Central memory CD8-positive, alpha-beta T cell (primary cell): ENCODE measurements at regions not wholly inside any gene's neighbourhood (a gene's known extent, or its start where the extent isn't known, plus 50 kb on each side); places are given as distances from the start of the nearest gene placed in this dataset.
"Not testable (repeated sequence)": the region's sequence is repeated elsewhere in the genome, so short reads cannot be mapped to it uniquely, and the experiment has no call there.

Experiments
- ATAC-seq: fragments of 150-1000 bp; cut with Tn5 transposase; replicated peaks from 2 replicates; pipeline ENCODE4 v1.10.0; 2022; ENCODE audit warnings: mild to moderate bottlenecking, moderate FRiP score, moderate number of reproducible peaks; ENCODE audit not compliant: poor library complexity, severe bottlenecking; ENCODE audit errors: extremely low read depth
- DNase-seq, 2 donors: peaks; one replicate each; pipeline ENCODE4 v3.0.0; 2021; ENCODE audit warnings: low spot score in 2 of 2
- H3K27ac Mint-ChIP-seq: one replicate; pipeline ENCODE4 v1.8.0; 2022; ENCODE audit warnings: low read depth, mild to moderate bottlenecking, moderate library complexity, mixed read lengths
- H3K27me3 Mint-ChIP-seq: one replicate; pipeline ENCODE4 v1.8.0; 2022; ENCODE audit warnings: mixed read lengths
- H3K36me3 Mint-ChIP-seq: one replicate; pipeline ENCODE4 v1.8.0; 2022; ENCODE audit warnings: mild to moderate bottlenecking, moderate library complexity, mixed read lengths; ENCODE audit not compliant: insufficient read depth
- H3K4me1 Mint-ChIP-seq: one replicate; pipeline ENCODE4 v1.8.0; 2022; ENCODE audit warnings: mixed read lengths
- H3K4me3 Mint-ChIP-seq: one replicate; pipeline ENCODE4 v1.8.0; 2022; ENCODE audit warnings: mild to moderate bottlenecking, moderate library complexity, mixed read lengths
- H3K9me3 Mint-ChIP-seq: one replicate; pipeline ENCODE4 v1.8.0; 2022; ENCODE audit warnings: mixed read lengths

DNA sequence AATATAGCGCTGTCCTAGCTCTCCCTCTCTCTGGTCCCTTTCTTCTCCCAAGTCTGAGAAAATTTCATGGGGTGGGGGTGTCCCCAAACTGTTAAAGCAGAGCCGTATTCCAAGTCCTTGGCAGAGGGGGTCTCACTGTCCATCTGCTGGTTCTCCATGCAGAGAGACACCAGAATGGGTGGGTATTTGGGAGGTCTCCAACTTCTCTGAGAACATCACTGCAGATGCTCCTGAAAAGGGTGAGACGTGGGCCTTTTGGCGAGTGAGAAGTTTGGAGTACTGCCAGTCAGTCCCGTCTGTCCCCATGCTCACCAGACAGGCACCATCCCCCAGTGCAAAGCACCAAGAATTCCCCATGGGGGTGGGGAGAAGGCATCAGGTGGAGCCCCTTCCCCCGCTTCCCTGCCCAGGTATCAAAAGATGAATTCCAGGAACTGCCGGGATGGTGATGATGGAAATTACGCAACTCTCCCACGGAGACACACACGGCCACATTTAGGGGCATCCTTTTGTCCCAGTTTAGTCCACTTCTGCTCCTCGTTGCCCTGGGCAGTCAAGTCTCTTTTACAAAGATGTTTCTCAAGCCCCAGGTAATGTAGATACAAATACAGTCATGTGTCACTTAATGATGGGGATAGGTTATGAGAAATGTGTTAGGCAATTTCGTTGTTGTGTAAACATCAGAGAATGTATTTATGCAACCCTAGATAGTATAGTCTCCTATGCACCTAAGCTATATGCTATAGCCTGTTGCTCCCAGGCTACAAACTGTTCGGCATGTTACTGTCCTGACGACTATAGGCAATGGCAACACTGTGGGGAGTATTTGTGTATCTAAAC is 73.4 kb upstream of the SRSF6 start:
- Mint-ChIP-seq H3K4me3 (no peak overlapping the region), H3K36me3 (no peaks in the 10 kb centered on the region), H3K27me3 (peaks cover 24% of the 10 kb centered on the region), H3K4me1 (no peaks in the 10 kb centered on the region), H3K9me3 (no peaks in the 10 kb centered on the region), H3K27ac (no peak overlapping the region)
- ATAC-seq, result no peak
- no peak for DNase-seq

DNA sequence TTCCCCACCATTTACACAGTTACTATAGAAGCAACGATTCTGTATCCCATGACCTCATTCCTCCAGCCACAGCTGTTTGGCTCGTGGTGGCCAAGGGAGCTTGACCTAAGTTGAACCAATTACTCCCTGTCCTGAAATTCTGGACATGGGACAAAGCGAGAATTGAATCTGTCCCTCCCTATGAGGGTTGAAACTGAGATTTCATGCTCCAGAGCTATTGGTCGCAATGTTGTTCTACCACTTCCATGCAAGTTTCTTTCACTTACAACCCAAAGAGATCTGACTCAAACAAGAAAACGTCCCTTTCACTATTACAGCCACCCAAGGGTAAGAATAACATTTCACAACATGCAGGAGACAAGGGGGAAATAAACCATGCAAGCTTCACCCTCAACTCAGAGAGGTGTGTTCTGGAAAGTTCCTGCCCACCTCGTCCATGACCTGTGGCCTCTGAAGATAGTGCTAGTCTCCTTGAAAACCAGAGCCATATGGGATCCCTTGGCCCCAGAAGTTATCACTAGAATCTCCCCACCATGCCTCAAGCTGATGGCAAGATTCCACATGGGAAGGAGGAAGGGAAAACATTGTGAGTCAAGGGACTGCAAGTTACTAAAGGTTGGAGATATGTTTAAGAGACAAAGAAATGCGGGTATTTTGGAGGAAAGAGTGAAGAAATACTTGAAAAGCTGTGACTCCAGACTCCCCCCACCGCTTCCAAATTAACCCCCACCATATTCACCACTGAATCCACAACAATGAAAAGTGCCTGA is 74.5 kb upstream of the SRSF6 start:
- H3K4me1 Mint-ChIP-seq, result no peaks in the 10 kb centered on the region
- ATAC-seq (no peak), DNase-seq (no peak)
- no peaks in the 10 kb centered on the region for H3K36me3 Mint-ChIP-seq
- H3K9me3 Mint-ChIP-seq, result no peaks in the 10 kb centered on the region
- H3K27me3 Mint-ChIP-seq, result peaks cover 29% of the 10 kb centered on the region
- H3K27ac Mint-ChIP-seq, result no peak overlapping the region
- H3K4me3 Mint-ChIP-seq, result no peak overlapping the region

DNA sequence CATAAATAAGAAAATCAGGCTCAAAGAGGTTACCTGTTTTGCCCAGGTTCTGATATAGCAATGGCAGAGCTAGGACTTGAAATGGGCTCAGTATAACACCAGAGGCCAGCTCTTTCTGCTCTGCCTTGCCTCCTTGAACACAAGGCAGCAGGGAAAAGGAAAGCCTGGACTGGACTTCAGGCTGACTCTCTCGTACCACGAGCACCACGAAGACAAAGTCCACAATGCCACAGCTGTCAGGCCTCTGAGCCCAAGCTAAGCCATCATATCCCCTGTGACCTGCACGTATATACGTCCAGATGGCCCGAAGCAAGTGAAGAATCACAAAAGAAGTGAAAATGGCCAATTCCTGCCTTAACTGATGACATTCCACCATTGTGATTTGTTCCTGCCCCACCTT is 75.6 kb upstream of the SRSF6 start:
- DNase-seq, H3K27ac Mint-ChIP-seq, H3K36me3 Mint-ChIP-seq, H3K9me3 Mint-ChIP-seq, H3K4me1 Mint-ChIP-seq, H3K4me3 Mint-ChIP-seq, ATAC-seq: not testable (repeated sequence)
- peaks cover 25% of the 10 kb centered on the region for H3K27me3 Mint-ChIP-seq

DNA sequence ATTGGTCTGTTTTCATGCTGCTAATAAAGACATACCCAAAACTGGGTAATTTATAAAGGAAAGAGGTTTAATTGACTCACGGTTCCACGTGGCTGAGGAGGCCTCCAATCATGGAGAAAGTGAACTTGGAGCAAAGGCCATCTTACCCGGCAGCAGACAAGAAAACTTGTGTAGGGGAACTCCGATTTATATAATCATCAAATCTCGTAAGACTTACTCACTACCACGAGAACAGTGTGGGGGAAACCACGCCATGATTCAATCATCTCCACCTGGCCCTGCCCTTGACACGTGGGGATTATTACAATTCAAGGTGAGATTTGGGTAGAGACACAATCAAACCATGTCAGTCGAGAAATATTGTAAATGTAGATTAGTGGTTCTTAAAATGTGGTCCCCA is 76.2 kb upstream of the SRSF6 start:
- DNase-seq, H3K36me3 Mint-ChIP-seq, H3K4me1 Mint-ChIP-seq, H3K9me3 Mint-ChIP-seq, H3K4me3 Mint-ChIP-seq, ATAC-seq, H3K27ac Mint-ChIP-seq: not testable (repeated sequence)
- H3K27me3 Mint-ChIP-seq, result peaks cover 21% of the 10 kb centered on the region

DNA sequence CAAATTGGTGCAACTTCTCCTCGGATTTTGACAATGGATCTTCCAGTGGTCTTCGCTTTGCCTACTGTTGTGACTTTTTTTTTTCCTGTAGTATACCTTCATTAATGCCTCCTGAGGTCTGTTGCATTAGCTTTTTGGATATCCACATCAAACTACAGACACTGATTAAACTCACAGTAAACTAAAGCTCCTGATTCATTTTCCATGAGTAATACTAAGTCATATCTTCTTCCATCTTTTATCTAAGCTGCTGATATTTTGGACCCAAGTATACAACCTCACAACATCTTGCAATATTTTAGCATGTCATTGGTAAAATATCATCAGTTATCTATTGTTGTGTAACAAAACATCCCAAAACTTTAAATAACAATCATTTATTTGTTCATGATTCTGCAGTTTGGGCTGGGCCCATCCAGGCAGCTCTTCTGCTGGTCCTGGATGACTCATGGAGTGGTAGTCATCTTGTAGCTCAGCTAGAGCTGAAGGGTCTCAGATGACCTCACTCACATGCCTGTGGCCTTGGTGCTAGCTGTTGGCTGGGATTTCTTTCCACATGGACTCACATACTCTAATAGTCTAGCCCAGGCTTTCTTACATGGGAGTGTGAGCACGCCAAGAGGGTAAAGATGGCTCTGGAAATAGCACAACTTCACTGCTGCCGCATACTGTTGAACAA is 78.3 kb upstream of the SRSF6 start:
- Mint-ChIP-seq H3K27ac (no peak overlapping the region), H3K4me1 (no peaks in the 10 kb centered on the region), H3K4me3 (no peak overlapping the region), H3K36me3 (no peaks in the 10 kb centered on the region), H3K27me3 (peaks cover 21% of the 10 kb centered on the region), H3K9me3 (no peaks in the 10 kb centered on the region)
- no peak for ATAC-seq
- no peak for DNase-seq

DNA sequence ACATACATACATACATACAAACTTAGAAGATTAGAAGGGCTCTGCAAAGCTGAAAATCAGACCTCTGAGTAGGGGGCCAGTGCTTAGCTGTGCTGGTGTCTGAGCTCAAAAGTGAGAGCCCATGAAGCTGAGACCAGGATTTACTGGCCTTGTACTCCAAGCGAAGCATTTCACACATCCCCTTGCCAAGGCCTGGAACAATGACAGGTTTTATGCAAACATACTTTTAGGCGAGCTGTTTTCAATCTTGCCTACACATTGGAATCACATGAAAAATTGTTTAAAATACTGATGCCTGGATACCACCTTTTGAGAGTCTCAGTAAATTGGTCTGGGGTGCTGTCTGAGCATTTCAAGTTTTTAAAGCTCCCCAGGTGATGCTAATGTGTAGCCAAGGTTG is 80.9 kb upstream of the SRSF6 start:
- Mint-ChIP-seq H3K27me3 (peaks cover 21% of the 10 kb centered on the region), H3K4me1 (no peaks in the 10 kb centered on the region), H3K9me3 (no peaks in the 10 kb centered on the region), H3K36me3 (no peaks in the 10 kb centered on the region), H3K4me3 (no peak overlapping the region), H3K27ac (no peak overlapping the region)
- DNase-seq (no peak), ATAC-seq (no peak)

DNA sequence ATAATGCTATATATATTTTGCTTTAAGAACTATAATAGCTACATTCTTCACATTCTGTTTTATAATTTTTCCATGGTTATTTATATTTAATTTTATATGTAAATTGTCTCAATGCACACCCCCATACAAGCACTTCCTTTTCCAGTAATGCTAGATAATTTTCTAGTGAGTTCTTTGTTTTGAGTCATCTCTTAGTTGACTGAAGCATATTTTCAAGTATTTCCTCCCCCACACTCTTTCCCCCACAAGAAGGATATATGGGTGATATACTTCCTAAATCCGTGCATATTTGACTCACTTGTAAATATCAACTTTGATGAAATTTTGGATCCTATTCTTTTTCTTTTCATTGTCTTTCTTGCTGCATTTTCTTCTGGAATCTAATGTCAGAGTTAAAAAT is 82.1 kb upstream of the SRSF6 start:
- H3K27ac Mint-ChIP-seq, result no peak overlapping the region
- H3K4me1 Mint-ChIP-seq, result no peaks in the 10 kb centered on the region
- H3K36me3 Mint-ChIP-seq, result no peaks in the 10 kb centered on the region
- no peak overlapping the region for H3K4me3 Mint-ChIP-seq
- ATAC-seq (no peak), DNase-seq (no peak)
- peaks cover 18% of the 10 kb centered on the region for H3K27me3 Mint-ChIP-seq
- H3K9me3 Mint-ChIP-seq, result no peaks in the 10 kb centered on the region

DNA sequence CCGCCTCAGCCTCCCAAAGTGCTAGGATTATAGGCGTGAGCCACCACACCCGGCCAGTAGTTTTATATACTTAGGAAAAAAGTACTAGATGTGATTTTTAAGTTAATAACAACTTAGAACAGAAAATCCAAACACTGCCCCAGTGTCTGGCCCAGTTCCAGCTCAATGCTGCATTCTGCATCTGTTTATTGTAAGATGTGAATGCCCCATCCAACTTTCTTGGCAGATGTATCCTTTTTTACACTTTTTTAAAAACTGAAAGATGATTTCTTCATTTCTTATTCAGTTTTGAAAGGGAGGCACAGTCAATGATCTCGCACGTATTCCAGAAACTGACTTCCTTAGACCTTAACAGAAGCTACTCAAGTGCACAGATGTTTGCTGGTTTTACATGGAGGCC is 85.6 kb upstream of the SRSF6 start:
- no peak for DNase-seq

DNA sequence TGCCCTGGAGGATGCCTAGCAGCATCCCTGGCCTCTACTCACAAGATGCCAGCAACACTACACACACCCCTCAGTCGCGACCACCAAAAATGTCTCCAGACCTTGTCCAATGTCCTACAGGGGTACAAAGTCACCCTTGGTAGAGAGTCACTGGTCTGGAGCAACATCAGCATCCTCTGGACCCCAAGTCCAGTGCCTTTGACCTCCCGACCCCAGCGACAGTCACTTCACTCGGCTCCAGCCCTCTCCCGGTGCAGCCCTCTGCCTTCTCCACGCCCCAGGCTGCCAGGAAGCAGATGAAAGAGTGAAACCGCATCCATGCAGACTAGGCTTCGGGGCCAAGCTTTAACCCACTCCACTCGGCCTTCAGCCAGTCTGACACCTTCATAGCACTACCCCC is 92.0 kb upstream of the SRSF6 start:
- Mint-ChIP-seq H3K4me1 (no peaks in the 10 kb centered on the region), H3K9me3 (no peaks in the 10 kb centered on the region), H3K36me3 (no peaks in the 10 kb centered on the region), H3K27me3 (peaks cover 56% of the 10 kb centered on the region), H3K27ac (no peak overlapping the region), H3K4me3 (no peak overlapping the region)
- ATAC-seq (no peak), DNase-seq (no peak)

More for the DNA sequence above, 85.6 kb upstream of the SRSF6 start:
- Mint-ChIP-seq H3K27ac (no peak overlapping the region), H3K9me3 (no peaks in the 10 kb centered on the region), H3K4me1 (no peaks in the 10 kb centered on the region), H3K36me3 (no peaks in the 10 kb centered on the region), H3K4me3 (no peak overlapping the region), H3K27me3 (peaks cover 2% of the 10 kb centered on the region)
- ATAC-seq, result no peak

DNA sequence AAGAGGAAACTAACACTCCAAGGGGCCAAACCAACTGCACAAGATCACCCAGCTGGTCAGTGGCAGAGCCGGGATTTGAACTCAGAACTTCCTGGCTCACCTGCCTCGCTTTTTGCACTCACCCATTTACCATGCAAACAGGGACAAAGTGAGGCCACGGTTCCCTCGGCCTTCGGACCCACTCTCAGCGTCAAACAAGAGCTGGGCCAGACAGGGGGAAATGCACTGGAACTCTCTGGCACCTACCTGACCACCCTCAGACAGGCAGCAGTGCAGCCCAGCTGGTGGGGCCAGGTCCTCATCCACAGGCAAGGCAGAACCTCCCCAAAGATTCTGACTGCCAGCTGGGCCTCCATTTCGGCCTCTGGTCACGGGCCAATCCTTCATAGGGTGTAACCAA is 93.7 kb upstream of the SRSF6 start:
- Mint-ChIP-seq H3K9me3 (no peaks in the 10 kb centered on the region), H3K36me3 (no peaks in the 10 kb centered on the region), H3K4me1 (no peaks in the 10 kb centered on the region), H3K27ac (no peak overlapping the region), H3K27me3 (peaks cover 64% of the 10 kb centered on the region), H3K4me3 (no peak overlapping the region)
- ATAC-seq (no peak), DNase-seq (no peak)

DNA sequence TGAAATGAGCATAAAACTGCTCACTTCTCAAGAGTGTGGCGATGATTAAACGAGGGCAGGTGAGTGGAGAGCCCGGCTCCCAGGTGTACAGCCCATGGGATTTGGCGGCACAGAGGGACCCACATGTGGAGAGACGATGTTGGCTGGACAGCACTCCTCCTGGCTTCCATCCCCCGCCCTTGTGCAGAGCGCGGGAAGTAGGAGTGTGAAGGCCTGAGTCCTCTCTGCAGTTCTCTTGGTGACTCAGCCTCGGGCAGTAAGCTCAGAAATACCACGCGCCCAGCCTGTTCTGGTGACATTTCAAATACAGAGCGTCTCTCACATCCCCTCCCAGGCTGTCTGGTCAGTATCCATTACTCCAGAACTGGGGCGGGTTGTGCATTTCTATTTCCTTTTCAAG is 94.2 kb upstream of the SRSF6 start:
- Mint-ChIP-seq H3K27ac (no peak overlapping the region), H3K9me3 (no peaks in the 10 kb centered on the region), H3K4me3 (no peak overlapping the region), H3K36me3 (no peaks in the 10 kb centered on the region), H3K27me3 (peaks cover 64% of the 10 kb centered on the region), H3K4me1 (no peaks in the 10 kb centered on the region)
- ATAC-seq (no peak), DNase-seq (no peak)

DNA sequence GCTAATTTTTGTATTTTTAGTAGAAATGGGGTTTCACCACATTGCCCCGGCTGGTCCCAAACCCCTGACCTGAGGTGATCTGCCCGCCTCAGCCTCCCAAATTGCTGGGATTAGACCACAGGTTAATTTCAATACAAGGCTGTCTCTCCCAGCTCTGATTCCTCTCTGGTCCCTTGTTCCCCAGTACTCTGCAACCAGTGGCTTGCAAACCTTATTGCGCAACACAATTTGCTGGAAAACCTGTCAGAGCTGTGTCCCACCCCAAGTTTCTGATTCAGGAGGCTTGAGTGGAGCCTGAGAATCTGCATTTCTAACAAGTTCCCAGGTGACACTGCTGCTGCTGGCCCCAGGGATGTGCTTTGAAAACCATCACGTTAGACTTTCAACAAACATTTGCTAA is 96.2 kb upstream of the SRSF6 start:
- ATAC-seq, result no peak
- peaks cover 56% of the 10 kb centered on the region for H3K27me3 Mint-ChIP-seq
- no peaks in the 10 kb centered on the region for H3K9me3 Mint-ChIP-seq
- H3K4me3 Mint-ChIP-seq, result no peak overlapping the region
- H3K27ac Mint-ChIP-seq, result no peak overlapping the region
- DNase-seq, result no peak
- H3K4me1 Mint-ChIP-seq, result no peaks in the 10 kb centered on the region
- H3K36me3 Mint-ChIP-seq, result no peaks in the 10 kb centered on the region

DNA sequence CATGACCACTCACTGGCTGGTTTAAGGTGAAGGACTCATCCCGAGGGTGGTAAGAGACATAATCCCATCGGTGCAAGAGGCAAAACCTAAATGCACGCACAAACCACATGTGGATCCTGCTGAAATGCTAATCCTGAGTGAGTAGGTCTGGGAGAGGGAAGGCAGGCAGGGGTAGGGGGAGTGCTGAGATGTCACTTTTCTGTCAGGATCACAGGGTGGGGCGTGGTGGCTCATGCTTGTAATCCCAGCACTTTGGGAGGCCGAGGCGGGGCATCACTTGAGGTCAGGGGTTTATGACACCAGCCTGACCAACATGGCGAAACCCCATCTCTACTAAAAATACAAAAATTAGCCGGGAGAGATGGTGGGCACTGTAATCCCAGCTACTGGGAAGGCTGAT is 97.7 kb upstream of the SRSF6 start:
- ATAC-seq, result no peak
- Mint-ChIP-seq H3K27me3 (peaks cover 41% of the 10 kb centered on the region), H3K9me3 (no peaks in the 10 kb centered on the region), H3K4me3 (no peak overlapping the region), H3K36me3 (no peaks in the 10 kb centered on the region), H3K27ac (no peak overlapping the region), H3K4me1 (no peaks in the 10 kb centered on the region)
- no peak for DNase-seq
